GM12878 (cell line): ENCODE measurements at regions not wholly inside any gene's neighbourhood (a gene's known extent, or its start where the extent isn't known, plus 50 kb on each side); places are given as distances from the start of the nearest gene placed in this dataset.

Experiments
- ATAC-seq: fragments of 200-7000 bp; cut with Tn5 transposase; 3 replicates; pipeline ENCODE4 v1.9.1; 2020; ENCODE audit warnings: mild to moderate bottlenecking, moderate library complexity
- BruUV-seq: library from RNA; stranded (reverse); fragments of 400-500 nt; replicated peaks from 2 replicates; lab custom pipeline; 2021; lab: Mats Ljungman, UMichigan
- CTCF ChIA-PET: fragments of 300-600 bp; sonication (Branson Sonifier 250); formaldehyde crosslinking; extraction: SDS; loops from one replicate; lab custom pipeline; 2021; ENCODE audit warnings: inconsistent platforms; lab: Yijun Ruan, JAX
- POLR2A ChIA-PET: fragments of 350-600 bp; formaldehyde crosslinking; extraction: SDS; loops from one replicate; lab custom pipeline; 2021; ENCODE audit warnings: inconsistent platforms; lab: Charles Lee
- RAD21 ChIA-PET: fragments of 300-600 bp; sonication (Branson Sonifier 250); formaldehyde crosslinking; loops from one replicate; lab custom pipeline; 2023; ENCODE audit warnings: antibody characterized with exemption; ENCODE audit not compliant: unreplicated experiment; lab: Charles Lee
- SMC1A ChIA-PET: fragments of 300-600 bp; sonication (Branson Sonifier 250); formaldehyde crosslinking; loops from one replicate; lab custom pipeline; 2023; ENCODE audit not compliant: unreplicated experiment, uncharacterized antibody; lab: Charles Lee
- DNase-seq: peaks from one replicate; pipeline ENCODE4 v3.0.0-alpha.2; 2011; ENCODE audit warnings: low read depth, low spot score
- FAIRE-seq: peaks from 3 replicates; lab custom pipeline; 2011; peaks lifted over from hg19 to GRCh38; lab: Jason Lieb, UNC
- H2AFZ ChIP-seq: 2 replicates; pipeline ENCODE4 v1.6.0; 2011; ENCODE audit warnings: low read depth, low read length, control low read depth; ENCODE audit not compliant: control insufficient read depth
- H3K27ac ChIP-seq: 2 replicates; pipeline ENCODE4 v1.5.1; 2011; ENCODE audit warnings: control low read depth; ENCODE audit not compliant: control insufficient read depth, insufficient read depth
- H3K27me3 ChIP-seq, 2 experiments: replicated peaks in 1 of 2; 2 replicates each; pipeline versions ENCODE4 v1.6.0 to v1.6.1; 2011; ENCODE audit warnings: low read length in 1 of 2; ENCODE audit not compliant: control insufficient read depth in 2 of 2, insufficient read depth in 2 of 2
- H3K36me3 ChIP-seq, 2 experiments: 2 replicates each; pipeline ENCODE4 v1.5.1; 2011; ENCODE audit warnings: low read length in 1 of 2; ENCODE audit not compliant: control insufficient read depth in 2 of 2, insufficient read depth in 2 of 2
- H3K4me1 ChIP-seq: 2 replicates; pipeline ENCODE4 v1.6.1; 2011; ENCODE audit warnings: mild to moderate bottlenecking, low read length, moderate library complexity, mixed read lengths; ENCODE audit not compliant: control insufficient read depth, insufficient read depth
- H3K4me2 ChIP-seq: 2 replicates; pipeline ENCODE4 v1.6.0; 2011; ENCODE audit warnings: control low read depth; ENCODE audit not compliant: control insufficient read depth, insufficient read depth
- H3K4me3 ChIP-seq: fragments of 200-600 bp; sonication (generic); 2 replicates; pipeline ENCODE4 v1.5.1; 2016
- H3K79me2 ChIP-seq: 2 replicates; pipeline ENCODE4 v1.6.0; 2011; ENCODE audit warnings: low read length; ENCODE audit not compliant: control insufficient read depth, insufficient read depth
- H3K9ac ChIP-seq: 2 replicates; pipeline ENCODE4 v1.8.0; 2011; ENCODE audit warnings: low read length, control low read depth, mixed read lengths; ENCODE audit not compliant: control insufficient read depth, insufficient read depth
- H3K9me3 ChIP-seq: replicated peaks from 3 replicates; pipeline ENCODE4 v1.5.1; 2011; ENCODE audit warnings: mild to moderate bottlenecking, low read length; ENCODE audit not compliant: control insufficient read depth, insufficient read depth
- H4K20me1 ChIP-seq: 2 replicates; pipeline ENCODE4 v1.6.0; 2011; ENCODE audit not compliant: control insufficient read depth, insufficient read depth
- EP300 ChIP-seq, 2 experiments: fragments of 150-350 bp in 1 of 2; IDR thresholded peaks; 2 replicates each; pipeline ENCODE4 v1.6.1; 2011 to 2012; ENCODE audit warnings: low read depth in 2 of 2, low read length in 2 of 2, borderline replicate concordance in 1 of 2, improper control_type of control experiment in 1 of 2, inconsistent platforms in 1 of 2; ENCODE audit not compliant: control insufficient read depth in 1 of 2
- EZH2 ChIP-seq: IDR thresholded peaks from 2 replicates; pipeline ENCODE4 v1.6.1; 2012; ENCODE audit warnings: low read depth, mild to moderate bottlenecking, control low read depth, inconsistent platforms, low read length, borderline replicate concordance; ENCODE audit not compliant: control insufficient read depth
- GATAD2B ChIP-seq: fragments of 450-650 bp; conservative IDR thresholded peaks from 2 replicates; pipeline ENCODE4 v1.6.1; 2017; ENCODE audit warnings: low read depth, mild to moderate bottlenecking, moderate library complexity
- LARP7 ChIP-seq: fragments of 450-650 bp; IDR thresholded peaks from 2 replicates; pipeline ENCODE4 v1.6.1; 2017; ENCODE audit warnings: mild to moderate bottlenecking
- MTA3 ChIP-seq: IDR thresholded peaks from 2 replicates; pipeline ENCODE4 v1.6.1; 2012; ENCODE audit warnings: low read length, inconsistent platforms, borderline replicate concordance
- NFXL1 ChIP-seq: fragments of 450-650 bp; IDR thresholded peaks from 2 replicates; pipeline ENCODE4 v1.6.1; 2017; ENCODE audit warnings: antibody characterized with exemption, mild to moderate bottlenecking, borderline replicate concordance
- NKRF ChIP-seq: fragments of 450-650 bp; conservative IDR thresholded peaks from 2 replicates; pipeline ENCODE4 v1.6.1; 2017; ENCODE audit warnings: mild to moderate bottlenecking, moderate library complexity
- PRDM15 ChIP-seq: fragments of 450-650 bp; formaldehyde crosslinking; IDR thresholded peaks from 2 replicates; pipeline ENCODE4 v1.4.0; 2020; ENCODE audit warnings: mild to moderate bottlenecking, moderate library complexity
- RUNX3 ChIP-seq: IDR thresholded peaks from 2 replicates; pipeline ENCODE4 v1.6.1; 2012; ENCODE audit warnings: low read length, inconsistent platforms
- SIX5 ChIP-seq: IDR thresholded peaks from 2 replicates; pipeline ENCODE4 v1.6.1; 2011; ENCODE audit warnings: mild to moderate bottlenecking, low read depth, low read length, moderate library complexity; ENCODE audit not compliant: severe bottlenecking
- SMAD1 ChIP-seq: fragments of 450-650 bp; IDR thresholded peaks from 2 replicates; pipeline ENCODE4 v1.6.1; 2018; ENCODE audit warnings: mild to moderate bottlenecking, low read depth; ENCODE audit not compliant: partially characterized antibody
- SMC3 ChIP-seq: IDR thresholded peaks from 2 replicates; pipeline ENCODE4 v1.6.1; 2011; ENCODE audit warnings: low read length, improper control_type of control experiment, borderline replicate concordance
- YY1 ChIP-seq: IDR thresholded peaks from 2 replicates; pipeline ENCODE4 v1.6.1; 2011; ENCODE audit warnings: low read depth, mild to moderate bottlenecking, low read length
- ZNF274 ChIP-seq: IDR thresholded peaks from one replicate; pipeline ENCODE4 v1.8.0; 2011; ENCODE audit not compliant: insufficient read length, insufficient read depth
- WGBS: methylation state at CpG from one replicate; pipeline ENCODE4 v1.1.6; 2016; ENCODE audit warnings: low lambda C conversion rate; ENCODE audit not compliant: insufficient replicate concordance, insufficient coverage; ENCODE audit errors: missing lambda C conversion rate; 5-methylcytosine and 5-hydroxymethylcytosine counted together
- in situ Hi-C: fragments of 300-500 bp; cut with MboI; formaldehyde crosslinking; loops from 9 replicates; pipeline ENCODE4 v1.14.3; 2018; ENCODE audit warnings: mixed read lengths
- intact Hi-C: fragments of 100-400 bp; cut with micrococcal nuclease; formaldehyde crosslinking; loops from one replicate; pipeline ENCODE4 v1.14.2; 2022; ENCODE audit not compliant: unreplicated experiment
- TF ChIP-seq, protein P1 (sequence below): fragments of 450-650 bp; IDR thresholded peaks from 2 replicates; pipeline ENCODE4 v1.6.1; 2018; ENCODE audit warnings: borderline replicate concordance, mild to moderate bottlenecking; ENCODE audit not compliant: partially characterized antibody

- TF ChIP-seq, protein P1, sequence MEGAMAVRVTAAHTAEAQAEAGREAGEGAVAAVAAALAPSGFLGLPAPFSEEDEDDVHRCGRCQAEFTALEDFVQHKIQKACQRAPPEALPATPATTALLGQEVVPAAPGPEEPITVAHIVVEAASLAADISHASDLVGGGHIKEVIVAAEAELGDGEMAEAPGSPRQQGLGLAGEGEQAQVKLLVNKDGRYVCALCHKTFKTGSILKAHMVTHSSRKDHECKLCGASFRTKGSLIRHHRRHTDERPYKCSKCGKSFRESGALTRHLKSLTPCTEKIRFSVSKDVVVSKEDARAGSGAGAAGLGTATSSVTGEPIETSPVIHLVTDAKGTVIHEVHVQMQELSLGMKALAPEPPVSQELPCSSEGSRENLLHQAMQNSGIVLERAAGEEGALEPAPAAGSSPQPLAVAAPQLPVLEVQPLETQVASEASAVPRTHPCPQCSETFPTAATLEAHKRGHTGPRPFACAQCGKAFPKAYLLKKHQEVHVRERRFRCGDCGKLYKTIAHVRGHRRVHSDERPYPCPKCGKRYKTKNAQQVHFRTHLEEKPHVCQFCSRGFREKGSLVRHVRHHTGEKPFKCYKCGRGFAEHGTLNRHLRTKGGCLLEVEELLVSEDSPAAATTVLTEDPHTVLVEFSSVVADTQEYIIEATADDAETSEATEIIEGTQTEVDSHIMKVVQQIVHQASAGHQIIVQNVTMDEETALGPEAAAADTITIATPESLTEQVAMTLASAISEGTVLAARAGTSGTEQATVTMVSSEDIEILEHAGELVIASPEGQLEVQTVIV: no peak
- TF ChIP-seq MTA3 (no peak), SIX5 (no peak)
- TF ChIP-seq, all 136 proteins: peak for 0
These were observed 255.4 kb upstream of the MYO3A start (continued) for GRCh38 chr10:25678666-25679065.

DNA sequence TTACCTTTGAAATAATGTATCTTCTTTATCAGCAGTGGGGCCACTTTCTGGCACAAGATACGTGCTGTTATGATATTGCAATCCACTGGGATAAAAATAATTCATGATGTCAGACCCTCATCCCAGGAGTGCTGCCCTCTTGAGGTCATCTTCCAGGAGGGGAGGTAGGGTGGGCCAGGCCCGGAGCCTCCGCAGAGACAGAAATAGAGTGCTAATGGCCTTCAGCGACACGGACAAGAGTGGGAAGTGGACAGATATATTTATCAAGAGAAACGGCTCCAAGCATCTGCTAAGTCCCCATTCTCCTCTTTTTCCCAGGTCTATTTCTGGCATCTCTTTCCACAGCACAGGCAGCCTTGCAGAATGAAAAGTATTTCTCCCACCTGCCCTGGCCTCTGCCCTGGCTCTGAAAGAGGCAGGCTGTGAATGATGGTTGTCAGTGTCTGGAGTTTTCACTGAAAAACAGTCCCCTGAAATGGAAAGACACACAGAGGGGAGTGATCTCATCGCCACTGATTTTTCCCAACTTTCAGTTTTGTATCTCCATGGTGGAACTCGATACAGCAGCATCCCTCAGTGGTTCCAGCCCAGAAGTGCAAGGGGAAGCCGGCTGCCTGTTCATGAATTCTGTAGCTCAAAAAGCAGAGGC is 251.7 kb upstream of the MYO3A start:
- in situ Hi-C loops (no loop called here), intact Hi-C loops (no loop called here)
- H3K9me3 ChIP-seq: no peaks in the 10 kb centered on the region
- no peak overlapping the region for H3K27ac ChIP-seq
- no peak overlapping the region for H3K4me3 ChIP-seq
- no peaks in the 10 kb centered on the region for H3K4me1 ChIP-seq
- no peaks in the 10 kb centered on the region for H3K36me3 ChIP-seq
- SMC1A ChIA-PET: no interaction called here
- H3K79me2 ChIP-seq: no peaks in the 10 kb centered on the region
- H3K27me3 ChIP-seq: no peaks in the 10 kb centered on the region
- no peak for FAIRE-seq
- no peak overlapping the region for H3K9ac ChIP-seq
- no peak for TF ChIP-seq NFXL1
- TF ChIP-seq EZH2: no peak
- no peak for TF ChIP-seq ZNF274
- no peak for TF ChIP-seq RUNX3
- no peak for TF ChIP-seq SMAD1
- TF ChIP-seq EP300 (IDR thresholded peaks at IDR 0.05; ENCODE audit: borderline replicate concordance in 1 of 2, control insufficient read depth in 1 of 2, low read depth in 2 of 2, low read length in 2 of 2): no peak
- TF ChIP-seq LARP7: no peak
- no peak for TF ChIP-seq SMC3
- TF ChIP-seq PRDM15: no peak
- TF ChIP-seq GATAD2B: no peak
- TF ChIP-seq NKRF: no peak
- no peak for TF ChIP-seq YY1
- no TSS peak for BruUV-seq
- ATAC-seq: no peak
- H4K20me1 ChIP-seq: no peaks in the 10 kb centered on the region
- no peak overlapping the region for H3K4me2 ChIP-seq
- WGBS: 45% methylated on average over 9 of the region's 9 CpGs
- no peak for DNase-seq
- H2AFZ ChIP-seq: no peak overlapping the region
- RAD21 ChIA-PET: no interaction called here
- POLR2A ChIA-PET: no interaction called here
- CTCF ChIA-PET: no interaction called here
